ENCODE measurements at regions not wholly inside any gene's neighbourhood (a gene's known extent, or its start where the extent isn't known, plus 50 kb on each side); places are given as distances from the start of the nearest gene placed in this dataset.
A peak's percentile ranks its signal among the peaks of the same experiment; 100 is the strongest.

- no peak for DNase-seq
- intact Hi-C loops (cut with DNase I) = no loop called here
- no peak for ATAC-seq
These were observed 57.3 kb downstream of the EVX1 start for GRCh38 chr7:27299861-27300260.

- intact Hi-C loops (cut with DNase I) = no loop called here
- DNase-seq = no peak
- no peak for ATAC-seq
These were observed 57.8 kb downstream of the EVX1 start for GRCh38 chr7:27300421-27300820.

- intact Hi-C loops (cut with DNase I) = no loop called here
- ATAC-seq (no peak), DNase-seq (no peak)
These were observed 60.0 kb downstream of the EVX1 start for GRCh38 chr7:27302590-27302989.

GRCh38 chr7:27303026-27303425 lies 60.4 kb downstream of the EVX1 start:
- intact Hi-C loops (cut with DNase I) = no loop called here
- ATAC-seq = no peak
- DNase-seq = no peak

GRCh38 chr7:27305854-27306253 lies 63.3 kb downstream of the EVX1 start:
- intact Hi-C loops (cut with DNase I) = no loop called here
- no peak for DNase-seq
- ATAC-seq = no peak

GRCh38 chr7:27312820-27313219 lies 70.2 kb downstream of the EVX1 start:
- no peak for DNase-seq
- ATAC-seq = no peak
- intact Hi-C loops (cut with DNase I) = no loop called here

- no peak for DNase-seq
- ATAC-seq = no peak
- intact Hi-C loops (cut with DNase I) = no loop called here
These were observed 71.5 kb downstream of the EVX1 start for GRCh38 chr7:27314111-27314510.

GRCh38 chr7:27315066-27315465 lies 72.5 kb downstream of the EVX1 start:
- intact Hi-C loops (cut with DNase I) = no loop called here
- no peak for ATAC-seq
- no peak for DNase-seq

- no peak for DNase-seq
- peak; percentile 44 to 61 for ATAC-seq
- intact Hi-C loops (cut with DNase I) = no loop called here
These were observed 73.7 kb downstream of the EVX1 start for GRCh38 chr7:27316311-27316710.

- intact Hi-C loops (cut with DNase I) = no loop called here
- no peak for ATAC-seq
- DNase-seq = no peak
These were observed 81.6 kb downstream of the EVX1 start for GRCh38 chr7:27324246-27324645.

- intact Hi-C loops (cut with DNase I) = no loop called here
- ATAC-seq (no peak), DNase-seq (no peak)
These were observed 87.3 kb downstream of the EVX1 start for GRCh38 chr7:27329909-27330308.

GRCh38 chr7:27339478-27339877 lies 96.9 kb downstream of the EVX1 start:
- ATAC-seq (peak in 1 of 2 donors; percentile 62), DNase-seq (no peak)
- intact Hi-C loops (cut with DNase I) = no loop called here

- DNase-seq (no peak), ATAC-seq (no peak)
- intact Hi-C loops (cut with DNase I) = no loop called here
These were observed 101.9 kb downstream of the EVX1 start for GRCh38 chr7:27344471-27344870.

- ATAC-seq (no peak), DNase-seq (no peak)
- intact Hi-C loops (cut with DNase I) = no loop called here
These were observed 102.7 kb downstream of the EVX1 start for GRCh38 chr7:27345164-27345887.

GRCh38 chr7:27345997-27346396 lies 103.4 kb downstream of the EVX1 start:
- ATAC-seq = no peak
- no peak for DNase-seq
- intact Hi-C loops (cut with DNase I) = no loop called here

- DNase-seq = peak; percentile 25
- intact Hi-C loops (cut with DNase I) = no loop called here
- peak; percentile 53 to 66 for ATAC-seq
These were observed 104.1 kb downstream of the EVX1 start for GRCh38 chr7:27346531-27347275.

GRCh38 chr7:27347276-27347640 lies 104.7 kb downstream of the EVX1 start:
- DNase-seq (no peak), ATAC-seq (no peak)
- intact Hi-C loops (cut with DNase I) = no loop called here

GRCh38 chr7:27349621-27350020 lies 107.0 kb downstream of the EVX1 start:
- ATAC-seq (no peak), DNase-seq (no peak)
- intact Hi-C loops (cut with DNase I) = no loop called here

GRCh38 chr7:27351137-27351536 lies 108.5 kb downstream of the EVX1 start:
- no peak for ATAC-seq
- intact Hi-C loops (cut with DNase I) = no loop called here
- DNase-seq = no peak

GRCh38 chr7:27351786-27352185 lies 109.2 kb downstream of the EVX1 start:
- DNase-seq (no peak), ATAC-seq (no peak)
- intact Hi-C loops (cut with DNase I) = no loop called here

Measured in left cardiac atrium (tissue), 4 donors.